H54 (cell line): ENCODE measurements at regions not wholly inside any gene's neighbourhood (a gene's known extent, or its start where the extent isn't known, plus 50 kb on each side); places are given as distances from the start of the nearest gene placed in this dataset.
"Not testable (repeated sequence)": the region's sequence is repeated elsewhere in the genome, so short reads cannot be mapped to it uniquely, and the experiment has no call there.

Source experiments
- DNase-seq: peaks from one replicate; pipeline ENCODE4 v3.0.0; 2011; ENCODE audit warnings: low spot score, mixed read lengths; ENCODE audit not compliant: insufficient read length
- FAIRE-seq: peaks from 3 replicates; lab custom pipeline; 2011; peaks lifted over from hg19 to GRCh38; lab: Jason Lieb, UNC
- POLR2A ChIP-seq: IDR thresholded peaks from 2 replicates; pipeline ENCODE4 v1.6.1; 2011; ENCODE audit warnings: low read depth, mild to moderate bottlenecking, low read length

- TF ChIP-seq POLR2A: no peak
Observed at GRCh38 chr7:85829176-85829575, 642.3 kb upstream of the SEMA3D start.

GRCh38 chr7:85828614-85829013, 641.8 kb upstream of the SEMA3D start:
- FAIRE-seq (no peak), DNase-seq (no peak)
- TF ChIP-seq POLR2A: no peak

More at GRCh38 chr7:85829176-85829575, 642.3 kb upstream of the SEMA3D start:
- no peak for FAIRE-seq
- DNase-seq: no peak

- DNase-seq: no peak
- no peak for FAIRE-seq
Observed at GRCh38 chr7:85823396-85824080, 636.7 kb upstream of the SEMA3D start.

GRCh38 chr7:85821926-85822325, 635.1 kb upstream of the SEMA3D start:
- FAIRE-seq (no peak), DNase-seq (no peak)
- TF ChIP-seq POLR2A: no peak

More at GRCh38 chr7:85823396-85824080, 636.7 kb upstream of the SEMA3D start:
- no peak for TF ChIP-seq POLR2A

- TF ChIP-seq POLR2A: no peak
- FAIRE-seq: no peak
- no peak for DNase-seq
Observed at GRCh38 chr7:85820702-85821443, 634.0 kb upstream of the SEMA3D start.

- FAIRE-seq: no peak
- no peak for TF ChIP-seq POLR2A
- DNase-seq: no peak
Observed at GRCh38 chr7:85815526-85815925, 628.7 kb upstream of the SEMA3D start.

GRCh38 chr7:85806321-85806720, 619.5 kb upstream of the SEMA3D start:
- no peak for FAIRE-seq

GRCh38 chr7:85805656-85806055, 618.8 kb upstream of the SEMA3D start:
- no peak for TF ChIP-seq POLR2A
- DNase-seq (no peak), FAIRE-seq (no peak)

More at GRCh38 chr7:85806321-85806720, 619.5 kb upstream of the SEMA3D start:
- no peak for TF ChIP-seq POLR2A
- DNase-seq: no peak

- FAIRE-seq: no peak
- DNase-seq: no peak
- TF ChIP-seq POLR2A: no peak
Observed at GRCh38 chr7:85805249-85805648, 618.4 kb upstream of the SEMA3D start.

GRCh38 chr7:85802211-85802610, 615.4 kb upstream of the SEMA3D start:
- DNase-seq (no peak), FAIRE-seq (no peak)
- TF ChIP-seq POLR2A: no peak

- no peak for TF ChIP-seq POLR2A
- FAIRE-seq: no peak
- DNase-seq: no peak
Observed at GRCh38 chr7:85796956-85797355, 610.1 kb upstream of the SEMA3D start.

- FAIRE-seq: not testable (repeated sequence)
Observed at GRCh38 chr7:85791098-85791497, 604.2 kb upstream of the SEMA3D start.

GRCh38 chr7:85781606-85782005, 594.8 kb upstream of the SEMA3D start:
- DNase-seq (no peak), FAIRE-seq (no peak)
- no peak for TF ChIP-seq POLR2A

More at GRCh38 chr7:85791098-85791497, 604.2 kb upstream of the SEMA3D start:
- not testable (repeated sequence) for DNase-seq

GRCh38 chr7:85776691-85777345, 590.0 kb upstream of the SEMA3D start:
- FAIRE-seq (no peak), DNase-seq (no peak)
- TF ChIP-seq POLR2A: no peak
